ENCODE measurements at regions not wholly inside any gene's neighbourhood (a gene's known extent, or its start where the extent isn't known, plus 50 kb on each side); places are given as distances from the start of the nearest gene placed in this dataset.

- TF ChIP-seq CTCF (conservative IDR thresholded peaks at IDR 0.05; ENCODE audit: low read depth, low read length), result no peak
- no peak for TF ChIP-seq POLR2A (IDR thresholded peaks at IDR 0.05; ENCODE audit: low read depth, low read length)
- no peak for TF ChIP-seq CEBPB (IDR thresholded peaks at IDR 0.05; ENCODE audit: low read depth, low read length)
Observed at GRCh38 chr14:38838979-38839323, 264.1 kb downstream of the SEC23A start.
